IMR-90 (cell line): ENCODE measurements at regions not wholly inside any gene's neighbourhood (a gene's known extent, or its start where the extent isn't known, plus 50 kb on each side); places are given as distances from the start of the nearest gene placed in this dataset.

Experiments used
- CEBPB ChIP-seq: IDR thresholded peaks from 2 replicates; pipeline ENCODE4 v1.6.1; 2012; ENCODE audit warnings: low read depth, low read length, improper control_type of control experiment
- FOS ChIP-seq: fragments of 150-350 bp; IDR thresholded peaks from 2 replicates; pipeline ENCODE4 v1.6.1; 2016; ENCODE audit warnings: low read depth, low read length
- POLR2A ChIP-seq: IDR thresholded peaks from 2 replicates; pipeline ENCODE4 v1.6.1; 2012; ENCODE audit warnings: mild to moderate bottlenecking, low read depth, low read length
- TF ChIP-seq, protein P1 (sequence below): conservative IDR thresholded peaks from 2 replicates; pipeline ENCODE4 v1.5.1; 2012; ENCODE audit warnings: mild to moderate bottlenecking, low read depth, low read length, improper control_type of control experiment

DNA sequence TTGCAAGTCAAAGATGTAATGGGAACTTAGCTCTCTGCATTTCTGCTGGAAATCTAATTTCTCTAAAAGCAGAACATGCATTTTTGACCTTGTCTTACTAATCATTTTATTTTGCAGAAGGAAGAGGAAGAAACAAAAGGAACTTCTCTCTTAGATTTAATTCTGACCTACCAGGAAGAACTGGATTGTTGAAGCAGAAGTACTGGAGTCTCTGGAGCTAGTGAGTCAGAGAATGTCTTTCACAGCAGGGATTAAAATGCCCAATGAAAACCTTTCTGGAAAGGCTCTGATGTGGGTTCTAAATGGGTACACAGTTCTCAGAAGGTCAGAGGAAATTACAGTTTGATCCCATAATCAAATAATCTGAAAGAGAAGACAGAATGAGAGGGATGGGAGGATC lies 70.8 kb upstream of the GNG2 start:
- TF ChIP-seq, protein P1, sequence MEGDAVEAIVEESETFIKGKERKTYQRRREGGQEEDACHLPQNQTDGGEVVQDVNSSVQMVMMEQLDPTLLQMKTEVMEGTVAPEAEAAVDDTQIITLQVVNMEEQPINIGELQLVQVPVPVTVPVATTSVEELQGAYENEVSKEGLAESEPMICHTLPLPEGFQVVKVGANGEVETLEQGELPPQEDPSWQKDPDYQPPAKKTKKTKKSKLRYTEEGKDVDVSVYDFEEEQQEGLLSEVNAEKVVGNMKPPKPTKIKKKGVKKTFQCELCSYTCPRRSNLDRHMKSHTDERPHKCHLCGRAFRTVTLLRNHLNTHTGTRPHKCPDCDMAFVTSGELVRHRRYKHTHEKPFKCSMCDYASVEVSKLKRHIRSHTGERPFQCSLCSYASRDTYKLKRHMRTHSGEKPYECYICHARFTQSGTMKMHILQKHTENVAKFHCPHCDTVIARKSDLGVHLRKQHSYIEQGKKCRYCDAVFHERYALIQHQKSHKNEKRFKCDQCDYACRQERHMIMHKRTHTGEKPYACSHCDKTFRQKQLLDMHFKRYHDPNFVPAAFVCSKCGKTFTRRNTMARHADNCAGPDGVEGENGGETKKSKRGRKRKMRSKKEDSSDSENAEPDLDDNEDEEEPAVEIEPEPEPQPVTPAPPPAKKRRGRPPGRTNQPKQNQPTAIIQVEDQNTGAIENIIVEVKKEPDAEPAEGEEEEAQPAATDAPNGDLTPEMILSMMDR, result no peak
- TF ChIP-seq POLR2A (no peak), CEBPB (no peak), FOS (no peak)
